GM13977 (cell line): ENCODE measurements at regions not wholly inside any gene's neighbourhood (a gene's known extent, or its start where the extent isn't known, plus 50 kb on each side); places are given as distances from the start of the nearest gene placed in this dataset.

Experiments used
- DNase-seq: peaks from one replicate; pipeline ENCODE4 v3.0.0; 2012; ENCODE audit warnings: low spot score
- CTCF ChIP-seq: IDR thresholded peaks from 2 replicates; pipeline ENCODE4 v1.5.1; 2012; ENCODE audit warnings: mild to moderate bottlenecking, control low read depth; ENCODE audit not compliant: insufficient read depth; ENCODE audit errors: extremely low read depth, missing control alignments
- in situ Hi-C: fragments of 300-500 bp; cut with MboI; formaldehyde crosslinking; loops from one replicate; pipeline ENCODE4 v1.12.0; 2022; ENCODE audit warnings: low sequenced_read_pairs, low pct_unique_long_range_greater_than_20kb, mixed read lengths, inconsistent platforms; ENCODE audit not compliant: unreplicated experiment

- no peak for DNase-seq
- in situ Hi-C loops: no loop called here
- TF ChIP-seq CTCF: no peak
Measured at GRCh38 chr13:105543742-105544141, 991.7 kb downstream of the EFNB2 start.

- in situ Hi-C loops: no loop called here
- no peak for DNase-seq
- TF ChIP-seq CTCF: no peak
Measured at GRCh38 chr13:105541565-105541964, 993.9 kb downstream of the EFNB2 start.

- TF ChIP-seq CTCF: no peak
- DNase-seq: no peak
Measured at GRCh38 chr13:105538346-105538745, 997.1 kb downstream of the EFNB2 start.

GRCh38 chr13:105537113-105537512 is 998.3 kb downstream of the EFNB2 start:
- no peak for DNase-seq
- in situ Hi-C loops: no loop called here
- TF ChIP-seq CTCF: no peak

More at GRCh38 chr13:105538346-105538745, 997.1 kb downstream of the EFNB2 start:
- in situ Hi-C loops: no loop called here

- no peak for DNase-seq
- in situ Hi-C loops: no loop called here
- no peak for TF ChIP-seq CTCF
Measured at GRCh38 chr13:105530468-105530867, 1005.0 kb downstream of the EFNB2 start.

- no peak for DNase-seq
- TF ChIP-seq CTCF: no peak
- in situ Hi-C loops: no loop called here
Measured at GRCh38 chr13:105527127-105527526, 1008.3 kb downstream of the EFNB2 start.

- in situ Hi-C loops: no loop called here
- TF ChIP-seq CTCF: no peak
- DNase-seq: no peak
Measured at GRCh38 chr13:105519771-105520170, 1015.7 kb downstream of the EFNB2 start.
